ENCODE measurements at regions not wholly inside any gene's neighbourhood (a gene's known extent, or its start where the extent isn't known, plus 50 kb on each side); places are given as distances from the start of the nearest gene placed in this dataset.

GRCh38 chr2:184268900-184269477 lies 329.3 kb upstream of the ZNF804A start:
- TF ChIP-seq CTCF (IDR thresholded peaks at IDR 0.05): no peak
- no peak for TF ChIP-seq POLR2AphosphoS5 (IDR thresholded peaks at IDR 0.05)
- TF ChIP-seq POLR2A (IDR thresholded peaks at IDR 0.05): no peak
